Psoas muscle (tissue), 7 donors: ENCODE measurements at regions not wholly inside any gene's neighbourhood (a gene's known extent, or its start where the extent isn't known, plus 50 kb on each side); places are given as distances from the start of the nearest gene placed in this dataset.

ENCODE experiments used
- ATAC-seq, 4 donors: fragments of 200-7000 bp; cut with Tn5 transposase; one replicate each; pipeline ENCODE4 v1.9.1; 2020; ENCODE audit warnings: moderate library complexity in 3 of 4, mild to moderate bottlenecking in 2 of 4
- DNase-seq, 2 donors: peaks; one replicate each; pipeline ENCODE4 v3.0.0-alpha.2; 2020
- H3K27ac ChIP-seq: fragments of 200-600 bp; one replicate; pipeline ENCODE4 v1.8.0; 2022
- H3K27me3 ChIP-seq, 3 donors: fragments of 200-600 bp in 1 of 3; one replicate each; pipeline versions ENCODE4 v1.6.1 to v1.8.0; 2013 to 2022; ENCODE audit warnings: low read length in 2 of 3, mild to moderate bottlenecking in 2 of 3, moderate library complexity in 1 of 3; ENCODE audit not compliant: insufficient read depth in 3 of 3
- H3K36me3 ChIP-seq, 2 donors: fragments of 200-600 bp in 1 of 2; one replicate each; pipeline versions ENCODE4 v1.6.1 to v1.8.0; 2013 to 2022; ENCODE audit warnings: low read depth in 1 of 2, mild to moderate bottlenecking in 1 of 2, moderate library complexity in 1 of 2; ENCODE audit not compliant: insufficient read depth in 1 of 2
- H3K4me1 ChIP-seq: fragments of 200-600 bp; one replicate; pipeline ENCODE4 v1.8.0; 2022
- H3K4me3 ChIP-seq: fragments of 200-600 bp; one replicate; pipeline ENCODE4 v1.8.0; 2022; ENCODE audit warnings: mild to moderate bottlenecking
- H3K9me3 ChIP-seq: fragments of 200-600 bp; one replicate; pipeline ENCODE4 v1.8.0; 2022
- CTCF ChIP-seq: fragments of 200-600 bp; IDR thresholded peaks from one replicate; pipeline ENCODE4 v1.8.0; 2022; ENCODE audit warnings: antibody characterized with exemption
- WGBS, 3 donors: extraction: QIAGEN DNeasy Blood & Tissue Kit; methylation state at CpG; one replicate each; pipeline versions ENCODE4 v1.1.6 to v1.1.7; 2013; 5-methylcytosine and 5-hydroxymethylcytosine counted together
- intact Hi-C, 2 donors: fragments of 100-400 bp; cut with DNase I; formaldehyde crosslinking; loops; one replicate each; pipeline versions ENCODE4 v1.11.0 to v1.14.2; 2022
- donor health status: healthy with polysubstance abuse.
- donor health status: DM: no; HTN: no; CAD: no; lungs with moderate emphysema.
- donor health status: Bipolar disorder and iron deficiency.
- donor health status: healthy.
- donor health status: DM: yes; HTN: yes; CAD: no.
- donor health status: DM: no; HTN: no; CAD: no.
- donor health status: DM: yes; HTN: yes; CAD: no.

GRCh38 chr2:120579916-120580685, 155.6 kb upstream of the GLI2 start:
- Histone ChIP-seq H3K9me3 (no peaks in the 10 kb centered on the region), H3K27ac (no peak overlapping the region), H3K4me3 (no peak overlapping the region), H3K36me3 (no peaks in the 10 kb centered on the region), H3K27me3 (peaks cover 0 to 20% (median 0%) of the 10 kb centered on the region in 3 donors), H3K4me1 (peaks cover 8% of the 10 kb centered on the region)
- DNase-seq (peak; percentile 3 to 12), ATAC-seq (no peak)
- TF ChIP-seq CTCF = no peak
- intact Hi-C loops = no loop called here
- 60 to 73% (median 61%) methylated on average over 11 of the region's 11 CpGs for WGBS, 3 donors

GRCh38 chr2:120580709-120581108, 155.0 kb upstream of the GLI2 start:
- intact Hi-C loops = no loop called here
- no peak for TF ChIP-seq CTCF
- Histone ChIP-seq H3K9me3 (no peaks in the 10 kb centered on the region), H3K27ac (no peak overlapping the region), H3K36me3 (no peaks in the 10 kb centered on the region), H3K4me1 (peaks cover 8% of the 10 kb centered on the region), H3K27me3 (peaks cover 0 to 24% (median 0%) of the 10 kb centered on the region in 3 donors), H3K4me3 (no peak overlapping the region)
- WGBS, 3 donors = 74 to 78% (median 77%) methylated on average over 18 of the region's 18 CpGs
- ATAC-seq = no peak
- peak; percentile 4 to 43 for DNase-seq

GRCh38 chr2:120583121-120583520, 152.5 kb upstream of the GLI2 start:
- 90 to 94% (median 93%) methylated on average over 5 of the region's 5 CpGs for WGBS, 3 donors
- no peak overlapping the region for H3K27ac ChIP-seq
- intact Hi-C loops = no loop called here
- H3K27me3 ChIP-seq = peaks cover 0 to 19% (median 2%) of the 10 kb centered on the region in 3 donors
- no peaks in the 10 kb centered on the region for H3K9me3 ChIP-seq
- no peak overlapping the region for H3K4me3 ChIP-seq
- DNase-seq = no peak
- no peaks in the 10 kb centered on the region for H3K36me3 ChIP-seq
- no peaks in the 10 kb centered on the region for H3K4me1 ChIP-seq
- no peak for ATAC-seq
- TF ChIP-seq CTCF = no peak

- no peak for ATAC-seq
- intact Hi-C loops = no loop called here
Measured at GRCh38 chr2:120583851-120584570, 151.7 kb upstream of the GLI2 start.

More at GRCh38 chr2:120583851-120584570, 151.7 kb upstream of the GLI2 start:
- peaks cover 0 to 21% (median 2%) of the 10 kb centered on the region in 3 donors for H3K27me3 ChIP-seq
- no peak for DNase-seq
- no peak overlapping the region for H3K4me3 ChIP-seq
- H3K4me1 ChIP-seq = no peaks in the 10 kb centered on the region
- H3K27ac ChIP-seq = no peak overlapping the region
- no peaks in the 10 kb centered on the region for H3K9me3 ChIP-seq
- H3K36me3 ChIP-seq = no peaks in the 10 kb centered on the region
- WGBS, 3 donors = 84 to 95% (median 90%) methylated on average over 1 of the region's 1 CpG
- TF ChIP-seq CTCF = no peak
